Breast epithelium (tissue), 4 donors: ENCODE measurements at regions not wholly inside any gene's neighbourhood (a gene's known extent, or its start where the extent isn't known, plus 50 kb on each side); places are given as distances from the start of the nearest gene placed in this dataset.

Experiments
- DNase-seq, 2 donors: peaks; one replicate each; pipeline ENCODE4 v3.0.0-alpha.2; 2019; ENCODE audit warnings: low spot score in 2 of 2
- H3K27ac ChIP-seq, 2 donors: fragments of 200-600 bp; sonication (generic) in 1 of 2; one replicate each; pipeline ENCODE4 v1.5.1; 2016 to 2019; ENCODE audit warnings: mild to moderate bottlenecking in 1 of 2
- H3K27me3 ChIP-seq, 2 donors: fragments of 200-600 bp; sonication (generic) in 1 of 2; one replicate each; pipeline versions ENCODE4 v1.5.1 to v1.6.0; 2017 to 2019; ENCODE audit warnings: control low read depth in 1 of 2, mild to moderate bottlenecking in 1 of 2
- H3K36me3 ChIP-seq: fragments of 200-600 bp; one replicate; pipeline ENCODE4 v1.5.1; 2019
- H3K4me1 ChIP-seq, 2 donors: fragments of 200-600 bp; sonication (generic); one replicate each; pipeline ENCODE4 v1.5.1; 2016 to 2019; ENCODE audit warnings: control low read depth in 1 of 2
- H3K4me3 ChIP-seq, 3 donors: fragments of 200-600 bp; sonication (generic); 1 replicate in 2 of 3; 2 replicates in 1 of 3; pipeline ENCODE4 v1.5.1; 2016 to 2019; ENCODE audit warnings: mild to moderate bottlenecking in 3 of 3, moderate library complexity in 2 of 3
- H3K9me3 ChIP-seq, 2 donors: fragments of 200-600 bp; sonication (generic) in 1 of 2; one replicate each; pipeline ENCODE4 v1.5.1; 2016 to 2019; ENCODE audit warnings: control low read depth in 1 of 2
- POLR2A ChIP-seq: fragments of 450-650 bp; IDR thresholded peaks from one replicate; pipeline ENCODE4 v1.6.1; 2016; ENCODE audit warnings: antibody characterized with exemption, mild to moderate bottlenecking, moderate library complexity
- POLR2AphosphoS5 ChIP-seq, 3 donors: sonication (generic); formaldehyde crosslinking; IDR thresholded peaks; one replicate each; pipeline ENCODE4 v1.6.1; 2017; ENCODE audit warnings: antibody characterized with exemption in 3 of 3
- intact Hi-C: fragments of 100-400 bp; cut with DNase I; formaldehyde crosslinking; loops from one replicate; pipeline ENCODE4 v1.15.1; 2023; ENCODE audit warnings: low total_unique reads
- TF ChIP-seq, protein P1 (sequence below), 3 donors: fragments of 450-650 bp; IDR thresholded peaks; one replicate each; pipeline ENCODE4 v1.5.1; 2016 to 2017; ENCODE audit warnings: antibody characterized with exemption in 3 of 3, mild to moderate bottlenecking in 3 of 3, moderate library complexity in 3 of 3

DNA sequence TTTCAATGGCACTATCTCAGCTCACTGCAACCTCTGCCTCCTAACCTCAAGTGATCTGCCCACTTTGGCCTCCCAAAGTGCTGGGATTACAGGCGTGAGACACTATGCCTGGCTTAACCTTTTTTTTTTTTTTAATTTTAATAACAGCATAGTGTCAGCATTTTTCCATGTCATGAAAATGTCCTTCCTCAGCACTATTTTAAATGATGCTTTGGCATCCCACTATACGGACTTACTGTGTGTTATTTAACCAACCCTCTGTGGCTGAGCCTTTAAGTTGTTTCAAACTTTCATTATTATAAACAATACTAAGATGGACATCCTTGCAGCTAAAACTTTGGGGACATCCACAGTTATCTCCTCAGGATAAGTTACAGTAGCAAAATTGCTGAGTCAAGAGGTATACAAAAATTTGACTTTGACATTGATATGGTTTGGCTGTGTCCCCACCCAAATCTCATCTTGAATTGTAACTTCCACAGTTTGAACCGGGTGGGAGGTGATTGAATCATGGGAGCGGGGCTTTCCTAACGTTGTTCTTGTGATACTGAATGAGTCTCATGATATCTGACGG, 123.8 kb upstream of the JARID2 start:
- Histone ChIP-seq H3K4me3 (no peak overlapping the region), H3K36me3 (no peaks in the 10 kb centered on the region), H3K27me3 (no peaks in the 10 kb centered on the region), H3K9me3 (no peaks in the 10 kb centered on the region), H3K27ac (no peak overlapping the region), H3K4me1 (no peaks in the 10 kb centered on the region)
- TF ChIP-seq POLR2A (no peak), POLR2AphosphoS5 (IDR thresholded peaks at IDR 0.05) (no peak)
- TF ChIP-seq, protein P1, sequence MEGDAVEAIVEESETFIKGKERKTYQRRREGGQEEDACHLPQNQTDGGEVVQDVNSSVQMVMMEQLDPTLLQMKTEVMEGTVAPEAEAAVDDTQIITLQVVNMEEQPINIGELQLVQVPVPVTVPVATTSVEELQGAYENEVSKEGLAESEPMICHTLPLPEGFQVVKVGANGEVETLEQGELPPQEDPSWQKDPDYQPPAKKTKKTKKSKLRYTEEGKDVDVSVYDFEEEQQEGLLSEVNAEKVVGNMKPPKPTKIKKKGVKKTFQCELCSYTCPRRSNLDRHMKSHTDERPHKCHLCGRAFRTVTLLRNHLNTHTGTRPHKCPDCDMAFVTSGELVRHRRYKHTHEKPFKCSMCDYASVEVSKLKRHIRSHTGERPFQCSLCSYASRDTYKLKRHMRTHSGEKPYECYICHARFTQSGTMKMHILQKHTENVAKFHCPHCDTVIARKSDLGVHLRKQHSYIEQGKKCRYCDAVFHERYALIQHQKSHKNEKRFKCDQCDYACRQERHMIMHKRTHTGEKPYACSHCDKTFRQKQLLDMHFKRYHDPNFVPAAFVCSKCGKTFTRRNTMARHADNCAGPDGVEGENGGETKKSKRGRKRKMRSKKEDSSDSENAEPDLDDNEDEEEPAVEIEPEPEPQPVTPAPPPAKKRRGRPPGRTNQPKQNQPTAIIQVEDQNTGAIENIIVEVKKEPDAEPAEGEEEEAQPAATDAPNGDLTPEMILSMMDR (IDR thresholded peaks at IDR 0.05) = no peak
- intact Hi-C loops = no loop called here
- no peak for DNase-seq

DNA sequence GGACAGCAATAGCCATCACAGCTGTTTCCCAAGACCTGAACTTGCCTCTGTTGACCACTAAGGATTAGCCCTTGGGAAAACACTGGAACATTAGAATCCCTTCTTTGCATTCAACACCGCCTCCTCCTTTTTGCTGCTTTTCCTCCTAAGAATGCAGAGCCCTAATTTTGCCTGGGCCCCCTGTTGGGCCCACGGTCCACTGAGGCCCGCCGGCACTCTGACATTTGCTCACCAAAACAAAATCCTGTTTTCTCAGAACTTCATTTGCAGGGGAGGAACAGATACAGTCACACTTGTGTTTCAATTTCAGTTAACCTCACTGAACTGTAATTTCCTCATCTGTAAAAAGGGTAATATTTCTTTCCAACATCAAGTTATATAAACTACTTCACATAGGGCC, 116.0 kb upstream of the JARID2 start:
- intact Hi-C loops = no loop called here

DNA sequence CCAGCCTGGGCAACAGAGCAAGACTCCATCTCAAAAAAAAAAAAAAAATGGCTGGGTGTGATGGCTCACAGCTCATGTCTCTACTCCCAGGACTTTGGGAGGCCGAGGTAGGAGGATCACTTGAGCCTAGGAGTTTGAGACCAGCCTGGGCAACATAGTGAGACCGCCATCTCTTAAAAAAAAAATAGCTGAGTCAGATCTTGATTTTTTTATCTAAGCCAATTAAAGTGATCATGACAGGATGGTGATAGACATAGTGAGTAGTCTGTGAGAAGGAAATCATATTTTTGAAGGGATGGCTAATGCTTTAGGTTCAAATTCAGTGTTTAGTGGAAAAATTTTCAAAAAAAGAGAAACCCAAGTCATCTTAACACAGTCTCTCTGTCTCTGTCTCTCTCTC, 114.6 kb upstream of the JARID2 start:
- Histone ChIP-seq H3K9me3 (no peaks in the 10 kb centered on the region), H3K27me3 (no peaks in the 10 kb centered on the region), H3K4me3 (no peak overlapping the region), H3K36me3 (no peaks in the 10 kb centered on the region), H3K4me1 (no peaks in the 10 kb centered on the region), H3K27ac (no peak overlapping the region)
- intact Hi-C loops = no loop called here
- TF ChIP-seq POLR2AphosphoS5 (IDR thresholded peaks at IDR 0.05) = no peak
- no peak for TF ChIP-seq POLR2A
- TF ChIP-seq, protein P1 (IDR thresholded peaks at IDR 0.05) = no peak
- no peak for DNase-seq

More for the DNA sequence above, 116.0 kb upstream of the JARID2 start:
- TF ChIP-seq POLR2AphosphoS5 (IDR thresholded peaks at IDR 0.05) (no peak), POLR2A (no peak)
- TF ChIP-seq, protein P1 (IDR thresholded peaks at IDR 0.05) = no peak
- no peak for DNase-seq
- Histone ChIP-seq H3K9me3 (no peaks in the 10 kb centered on the region), H3K4me1 (no peaks in the 10 kb centered on the region), H3K27me3 (no peaks in the 10 kb centered on the region), H3K27ac (no peak overlapping the region), H3K4me3 (no peak overlapping the region), H3K36me3 (no peaks in the 10 kb centered on the region)

DNA sequence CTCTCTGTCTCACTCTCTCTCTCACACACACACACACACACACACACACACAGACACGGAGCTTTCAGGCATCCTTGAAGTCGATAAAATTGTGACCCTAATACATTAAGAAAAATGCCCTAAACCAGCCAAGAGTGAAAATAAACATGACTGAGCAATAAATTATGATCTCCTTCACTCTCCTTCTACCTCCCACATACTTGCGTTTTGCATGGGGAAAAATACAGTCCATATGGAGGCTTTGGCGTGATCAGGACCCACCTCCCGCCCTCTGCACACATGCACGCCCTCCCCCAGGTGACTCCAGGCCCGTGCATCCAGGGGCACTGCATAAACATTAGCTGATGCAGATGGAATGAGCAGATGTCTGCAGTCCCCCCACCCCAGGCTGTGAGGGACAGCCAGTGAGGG, 114.2 kb upstream of the JARID2 start:
- no peak overlapping the region for H3K4me3 ChIP-seq
- no peaks in the 10 kb centered on the region for H3K27me3 ChIP-seq
- no peak for DNase-seq

DNA sequence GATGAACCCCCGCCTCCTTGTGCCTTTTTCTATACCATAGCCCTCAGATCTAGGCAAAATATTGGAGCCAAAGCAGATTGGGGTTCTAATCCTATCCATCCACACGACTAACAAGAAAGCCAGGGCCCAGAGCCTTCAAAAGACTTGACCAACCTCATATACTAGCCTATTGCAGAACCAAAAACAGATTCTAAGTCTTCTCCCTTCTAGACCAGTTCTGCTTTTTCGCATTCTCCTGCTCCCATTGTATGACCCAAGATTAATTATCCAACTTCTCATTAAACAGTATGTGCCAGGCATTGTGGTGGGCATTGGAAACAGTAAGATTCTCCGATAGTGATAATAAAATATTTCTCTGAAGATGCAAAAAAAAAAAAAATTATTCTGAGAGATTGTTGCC, 113.7 kb upstream of the JARID2 start:
- intact Hi-C loops = no loop called here
- DNase-seq = no peak
- Histone ChIP-seq H3K4me3 (no peak overlapping the region), H3K27ac (no peak overlapping the region), H3K9me3 (no peaks in the 10 kb centered on the region), H3K36me3 (no peaks in the 10 kb centered on the region), H3K27me3 (no peaks in the 10 kb centered on the region), H3K4me1 (no peaks in the 10 kb centered on the region)
- TF ChIP-seq, protein P1 (IDR thresholded peaks at IDR 0.05) = no peak
- TF ChIP-seq POLR2A (no peak), POLR2AphosphoS5 (IDR thresholded peaks at IDR 0.05) (no peak)

More for the DNA sequence above, 114.2 kb upstream of the JARID2 start:
- TF ChIP-seq, protein P1 (IDR thresholded peaks at IDR 0.05) = no peak
- TF ChIP-seq POLR2AphosphoS5 (IDR thresholded peaks at IDR 0.05) (no peak), POLR2A (no peak)
- H3K27ac ChIP-seq = no peak overlapping the region
- H3K36me3 ChIP-seq = no peaks in the 10 kb centered on the region
- no peaks in the 10 kb centered on the region for H3K4me1 ChIP-seq
- intact Hi-C loops = no loop called here
- H3K9me3 ChIP-seq = no peaks in the 10 kb centered on the region
